Upper lobe of left lung (tissue), 6 donors: ENCODE measurements at regions not wholly inside any gene's neighbourhood (a gene's known extent, or its start where the extent isn't known, plus 50 kb on each side); places are given as distances from the start of the nearest gene placed in this dataset.

Source experiments
- ATAC-seq, 2 donors: fragments of 200-7000 bp; cut with Tn5 transposase; one replicate each; pipeline ENCODE4 v1.9.1; 2022; ENCODE audit warnings: mild to moderate bottlenecking in 2 of 2, moderate library complexity in 2 of 2; ENCODE audit not compliant: low FRiP score in 2 of 2
- DNase-seq, 2 donors: peaks; one replicate each; pipeline ENCODE4 v3.0.0-alpha.2; 2019 to 2020
- H3K27ac ChIP-seq, 4 donors: fragments of 200-600 bp; sonication (generic); one replicate each; pipeline ENCODE4 v1.5.1; 2016 to 2019
- H3K27me3 ChIP-seq, 4 donors: fragments of 200-600 bp; sonication (generic); one replicate each; pipeline ENCODE4 v1.5.1; 2017 to 2019
- H3K36me3 ChIP-seq, 4 donors: fragments of 200-600 bp; sonication (generic); one replicate each; pipeline ENCODE4 v1.5.1; 2016 to 2019
- H3K4me1 ChIP-seq, 4 donors: fragments of 200-600 bp; sonication (generic); one replicate each; pipeline ENCODE4 v1.5.1; 2018 to 2019
- H3K4me3 ChIP-seq, 4 donors: fragments of 200-600 bp; sonication (generic); one replicate each; pipeline ENCODE4 v1.5.1; 2017 to 2019; ENCODE audit warnings: mild to moderate bottlenecking in 2 of 4, moderate library complexity in 1 of 4
- H3K9me3 ChIP-seq, 4 donors: fragments of 200-600 bp; sonication (generic); one replicate each; pipeline ENCODE4 v1.5.1; 2018 to 2019
- EP300 ChIP-seq, 4 donors: sonication (generic); formaldehyde crosslinking; IDR thresholded peaks; one replicate each; pipeline ENCODE4 v1.5.1; 2017; ENCODE audit warnings: antibody characterized with exemption in 4 of 4, control low read depth in 2 of 4
- POLR2A ChIP-seq, 4 donors: fragments of 450-650 bp; IDR thresholded peaks; one replicate each; pipeline ENCODE4 v1.5.1; 2016 to 2017; ENCODE audit warnings: antibody characterized with exemption in 4 of 4, mild to moderate bottlenecking in 2 of 4
- POLR2AphosphoS5 ChIP-seq, 2 donors: sonication (generic); formaldehyde crosslinking; IDR thresholded peaks; one replicate each; pipeline ENCODE4 v1.5.1; 2017; ENCODE audit warnings: antibody characterized with exemption in 2 of 2
- WGBS, 2 donors: methylation state at CpG; one replicate each; pipeline ENCODE4 v1.1.5; 2017 to 2018; 5-methylcytosine and 5-hydroxymethylcytosine counted together
- TF ChIP-seq, protein P1 (sequence below), 6 experiments: fragments of 450-650 bp in 4 of 6; fragments of 200-600 bp in 2 of 6; sonication (generic) in 2 of 6; IDR thresholded peaks; one replicate each; pipeline ENCODE4 v1.5.1; 2016 to 2019; ENCODE audit warnings: antibody characterized with exemption in 6 of 6
- donor health status: DM: no; HTN: no; CAD: no; lungs with moderate emphysema.
- donor health status: DM: no; HTN: yes; CAD: no; lungs with severe emphysema.

GRCh38 chr16:17938546-17938945 lies 398.0 kb downstream of the NPIPA8 start:
- peak in 1 of 2 donors; percentile 49 for ATAC-seq
- Histone ChIP-seq H3K36me3 (no peaks in the 10 kb centered on the region), H3K9me3 (no peaks in the 10 kb centered on the region), H3K4me1 (no peaks in the 10 kb centered on the region), H3K4me3 (no peak overlapping the region), H3K27ac (no peak overlapping the region), H3K27me3 (no peaks in the 10 kb centered on the region)
- TF ChIP-seq POLR2AphosphoS5 (IDR thresholded peaks at IDR 0.05) (no peak), EP300 (IDR thresholded peaks at IDR 0.05) (no peak), POLR2A (IDR thresholded peaks at IDR 0.05) (no peak)
- TF ChIP-seq, protein P1, sequence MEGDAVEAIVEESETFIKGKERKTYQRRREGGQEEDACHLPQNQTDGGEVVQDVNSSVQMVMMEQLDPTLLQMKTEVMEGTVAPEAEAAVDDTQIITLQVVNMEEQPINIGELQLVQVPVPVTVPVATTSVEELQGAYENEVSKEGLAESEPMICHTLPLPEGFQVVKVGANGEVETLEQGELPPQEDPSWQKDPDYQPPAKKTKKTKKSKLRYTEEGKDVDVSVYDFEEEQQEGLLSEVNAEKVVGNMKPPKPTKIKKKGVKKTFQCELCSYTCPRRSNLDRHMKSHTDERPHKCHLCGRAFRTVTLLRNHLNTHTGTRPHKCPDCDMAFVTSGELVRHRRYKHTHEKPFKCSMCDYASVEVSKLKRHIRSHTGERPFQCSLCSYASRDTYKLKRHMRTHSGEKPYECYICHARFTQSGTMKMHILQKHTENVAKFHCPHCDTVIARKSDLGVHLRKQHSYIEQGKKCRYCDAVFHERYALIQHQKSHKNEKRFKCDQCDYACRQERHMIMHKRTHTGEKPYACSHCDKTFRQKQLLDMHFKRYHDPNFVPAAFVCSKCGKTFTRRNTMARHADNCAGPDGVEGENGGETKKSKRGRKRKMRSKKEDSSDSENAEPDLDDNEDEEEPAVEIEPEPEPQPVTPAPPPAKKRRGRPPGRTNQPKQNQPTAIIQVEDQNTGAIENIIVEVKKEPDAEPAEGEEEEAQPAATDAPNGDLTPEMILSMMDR (IDR thresholded peaks at IDR 0.05), result no peak
- no peak for DNase-seq
- 74 to 81% methylated on average over 3 of the region's 3 CpGs for WGBS, 2 donors

DNA sequence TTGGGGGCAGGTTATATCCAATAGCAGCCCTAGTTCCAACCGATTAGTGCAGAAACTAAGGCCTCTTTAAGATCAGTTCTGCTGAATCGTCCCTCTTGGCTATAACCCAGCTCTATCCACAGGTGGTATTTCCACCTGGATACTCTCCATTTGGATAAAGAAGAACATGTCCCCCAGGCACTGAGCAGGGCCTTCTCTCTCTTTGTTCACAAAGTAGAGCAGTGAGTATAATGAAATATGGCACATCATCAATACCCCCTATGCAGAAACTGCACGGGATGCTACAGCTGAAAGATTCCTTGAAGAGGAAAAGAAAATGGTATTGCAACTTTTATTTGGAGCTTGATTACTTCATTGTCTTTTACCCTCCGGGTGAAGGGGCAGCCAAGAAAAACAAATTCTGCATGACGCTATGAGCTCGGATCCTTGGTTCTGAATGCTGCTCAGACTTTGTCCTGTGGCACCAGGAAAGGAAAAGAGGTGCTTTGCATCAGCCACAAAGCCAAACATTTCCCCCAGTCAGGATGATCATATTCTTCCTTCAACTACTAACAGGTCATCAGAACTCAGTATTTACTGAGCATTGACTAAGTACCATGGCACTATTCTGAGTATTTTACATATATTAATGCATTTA lies 399.7 kb downstream of the NPIPA8 start:
- Histone ChIP-seq H3K4me1 (no peaks in the 10 kb centered on the region), H3K36me3 (no peaks in the 10 kb centered on the region), H3K27me3 (no peaks in the 10 kb centered on the region), H3K4me3 (no peak overlapping the region), H3K9me3 (no peaks in the 10 kb centered on the region), H3K27ac (no peak overlapping the region)
- WGBS, 2 donors, result 82 to 93% methylated on average over 6 of the region's 6 CpGs
- TF ChIP-seq, protein P1 (IDR thresholded peaks at IDR 0.05), result no peak
- DNase-seq (no peak), ATAC-seq (no peak)

- H3K27me3 ChIP-seq, result no peaks in the 10 kb centered on the region
- no peaks in the 10 kb centered on the region for H3K4me1 ChIP-seq
- no peak overlapping the region for H3K27ac ChIP-seq
- ATAC-seq (no peak), DNase-seq (no peak)
- TF ChIP-seq POLR2A (IDR thresholded peaks at IDR 0.05) (no peak), POLR2AphosphoS5 (IDR thresholded peaks at IDR 0.05) (no peak)
- no peak overlapping the region for H3K4me3 ChIP-seq
- WGBS, 2 donors, result 50 to 64% methylated on average over 1 of the region's 1 CpG
- H3K9me3 ChIP-seq, result no peaks in the 10 kb centered on the region
- no peaks in the 10 kb centered on the region for H3K36me3 ChIP-seq
These were observed 406.3 kb downstream of the NPIPA8 start for GRCh38 chr16:17930280-17930679.

- no peak overlapping the region for H3K4me3 ChIP-seq
- ATAC-seq, result no peak
- H3K27ac ChIP-seq, result no peak overlapping the region
- no peaks in the 10 kb centered on the region for H3K9me3 ChIP-seq
- no peak for TF ChIP-seq POLR2AphosphoS5 (IDR thresholded peaks at IDR 0.05)
- TF ChIP-seq, protein P1 (IDR thresholded peaks at IDR 0.05), result no peak
- TF ChIP-seq POLR2A (IDR thresholded peaks at IDR 0.05), result no peak
- no peak for TF ChIP-seq EP300 (IDR thresholded peaks at IDR 0.05)
- WGBS, 2 donors, result 52 to 54% methylated on average over 4 of the region's 4 CpGs
- no peaks in the 10 kb centered on the region for H3K4me1 ChIP-seq
- H3K27me3 ChIP-seq, result no peaks in the 10 kb centered on the region
- no peaks in the 10 kb centered on the region for H3K36me3 ChIP-seq
- DNase-seq, result no peak
These were observed 409.6 kb downstream of the NPIPA8 start for GRCh38 chr16:17926866-17927399.

- WGBS, 2 donors, result 75 to 77% methylated on average over 5 of the region's 5 CpGs
- Histone ChIP-seq H3K4me3 (no peak overlapping the region), H3K27ac (no peak overlapping the region), H3K27me3 (no peaks in the 10 kb centered on the region), H3K36me3 (no peaks in the 10 kb centered on the region), H3K4me1 (no peaks in the 10 kb centered on the region), H3K9me3 (no peaks in the 10 kb centered on the region)
- ATAC-seq (no peak), DNase-seq (no peak)
- TF ChIP-seq POLR2AphosphoS5 (IDR thresholded peaks at IDR 0.05) (no peak), POLR2A (IDR thresholded peaks at IDR 0.05) (no peak), EP300 (IDR thresholded peaks at IDR 0.05) (no peak)
- TF ChIP-seq, protein P1 (IDR thresholded peaks at IDR 0.05), result no peak
These were observed 410.1 kb downstream of the NPIPA8 start for GRCh38 chr16:17926461-17926860.
